Nephron progenitor cell (in vitro differentiated cells): ENCODE measurements at regions not wholly inside any gene's neighbourhood (a gene's known extent, or its start where the extent isn't known, plus 50 kb on each side); places are given as distances from the start of the nearest gene placed in this dataset.

Experiments used
- DNase-seq: peaks from one replicate; pipeline ENCODE4 v3.0.0; 2021
- H3K27ac Mint-ChIP-seq: 2 replicates; pipeline ENCODE4 v1.8.0; 2021; ENCODE audit warnings: mild to moderate bottlenecking, moderate library complexity, mixed read lengths
- H3K27me3 Mint-ChIP-seq: 2 replicates; pipeline ENCODE4 v1.8.0; 2021; ENCODE audit warnings: mild to moderate bottlenecking, low read depth, mixed read lengths; ENCODE audit not compliant: poor library complexity
- H3K36me3 Mint-ChIP-seq: 2 replicates; pipeline ENCODE4 v1.8.0; 2021; ENCODE audit warnings: low read depth, mixed read lengths
- H3K4me1 Mint-ChIP-seq: 2 replicates; pipeline ENCODE4 v1.8.0; 2021; ENCODE audit warnings: mixed read lengths
- H3K4me3 Mint-ChIP-seq: 2 replicates; pipeline ENCODE4 v1.8.0; 2021; ENCODE audit warnings: mild to moderate bottlenecking, moderate library complexity, mixed read lengths
- H3K9me3 Mint-ChIP-seq: 2 replicates; pipeline ENCODE4 v1.8.0; 2021; ENCODE audit warnings: mild to moderate bottlenecking, moderate library complexity, mixed read lengths
- TF ChIP-seq, protein P1 (sequence below): fragments of 200-600 bp; sonication (generic); IDR thresholded peaks from 2 replicates; pipeline ENCODE4 v1.5.0; 2021; ENCODE audit warnings: antibody characterized with exemption

DNA sequence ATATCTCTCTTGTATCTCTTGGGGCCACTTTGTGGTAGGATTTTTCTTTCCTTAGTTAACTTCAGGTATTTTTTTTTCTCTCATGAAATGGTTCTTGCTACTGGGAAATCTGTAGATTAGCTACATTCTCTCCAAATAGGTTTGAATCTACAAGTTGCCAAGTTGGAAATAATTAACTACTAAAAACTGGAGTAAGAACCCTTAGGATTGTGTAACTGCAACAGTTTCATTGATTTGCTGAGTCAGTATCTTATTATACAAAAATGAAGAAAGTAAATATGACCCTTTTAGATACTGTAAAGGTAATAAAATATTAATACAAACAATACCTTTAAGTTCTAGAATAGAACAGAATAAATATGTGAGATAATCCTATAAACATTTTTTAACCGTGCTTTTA, 327.9 kb downstream of the CXXC4 start:
- TF ChIP-seq, protein P1, sequence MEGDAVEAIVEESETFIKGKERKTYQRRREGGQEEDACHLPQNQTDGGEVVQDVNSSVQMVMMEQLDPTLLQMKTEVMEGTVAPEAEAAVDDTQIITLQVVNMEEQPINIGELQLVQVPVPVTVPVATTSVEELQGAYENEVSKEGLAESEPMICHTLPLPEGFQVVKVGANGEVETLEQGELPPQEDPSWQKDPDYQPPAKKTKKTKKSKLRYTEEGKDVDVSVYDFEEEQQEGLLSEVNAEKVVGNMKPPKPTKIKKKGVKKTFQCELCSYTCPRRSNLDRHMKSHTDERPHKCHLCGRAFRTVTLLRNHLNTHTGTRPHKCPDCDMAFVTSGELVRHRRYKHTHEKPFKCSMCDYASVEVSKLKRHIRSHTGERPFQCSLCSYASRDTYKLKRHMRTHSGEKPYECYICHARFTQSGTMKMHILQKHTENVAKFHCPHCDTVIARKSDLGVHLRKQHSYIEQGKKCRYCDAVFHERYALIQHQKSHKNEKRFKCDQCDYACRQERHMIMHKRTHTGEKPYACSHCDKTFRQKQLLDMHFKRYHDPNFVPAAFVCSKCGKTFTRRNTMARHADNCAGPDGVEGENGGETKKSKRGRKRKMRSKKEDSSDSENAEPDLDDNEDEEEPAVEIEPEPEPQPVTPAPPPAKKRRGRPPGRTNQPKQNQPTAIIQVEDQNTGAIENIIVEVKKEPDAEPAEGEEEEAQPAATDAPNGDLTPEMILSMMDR, result no peak
- no peaks in the 10 kb centered on the region for H3K36me3 Mint-ChIP-seq
- H3K9me3 Mint-ChIP-seq, result no peaks in the 10 kb centered on the region
- no peak overlapping the region for H3K4me3 Mint-ChIP-seq
- no peaks in the 10 kb centered on the region for H3K27me3 Mint-ChIP-seq
- no peak for DNase-seq
- H3K4me1 Mint-ChIP-seq, result no peaks in the 10 kb centered on the region
- no peak overlapping the region for H3K27ac Mint-ChIP-seq

GRCh38 chr4:104163820-104164219, 330.9 kb downstream of the CXXC4 start:
- Mint-ChIP-seq H3K4me1 (no peaks in the 10 kb centered on the region), H3K4me3 (no peak overlapping the region), H3K9me3 (no peaks in the 10 kb centered on the region), H3K36me3 (no peaks in the 10 kb centered on the region), H3K27me3 (no peaks in the 10 kb centered on the region), H3K27ac (no peak overlapping the region)
- TF ChIP-seq, protein P1, result no peak
- no peak for DNase-seq

- no peak for DNase-seq
- Mint-ChIP-seq H3K36me3 (no peaks in the 10 kb centered on the region), H3K4me3 (no peak overlapping the region), H3K4me1 (no peaks in the 10 kb centered on the region), H3K9me3 (no peaks in the 10 kb centered on the region), H3K27me3 (peaks cover 5% of the 10 kb centered on the region), H3K27ac (no peak overlapping the region)
- TF ChIP-seq, protein P1, result no peak
Observed at GRCh38 chr4:104146048-104146447, 348.6 kb downstream of the CXXC4 start.

DNA sequence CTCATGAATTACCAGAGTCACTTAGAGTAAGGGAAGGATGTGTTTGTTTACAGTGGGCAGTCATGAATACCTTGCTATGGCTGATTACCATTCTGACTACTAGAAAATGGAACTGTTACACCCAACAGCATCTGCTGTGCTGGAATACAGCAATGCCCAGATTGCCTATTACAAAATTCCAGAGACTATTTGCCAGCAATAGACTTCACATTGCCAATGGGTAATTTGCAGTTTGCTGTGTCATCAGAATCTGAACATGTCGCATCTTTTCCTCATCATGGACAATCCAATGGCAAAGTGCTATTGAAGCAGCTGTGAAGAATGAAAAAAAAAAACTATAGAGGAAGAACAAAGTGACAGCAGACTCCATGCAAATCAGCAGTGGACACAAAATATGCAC, 356.6 kb downstream of the CXXC4 start:
- TF ChIP-seq, protein P1, result no peak
- no peaks in the 10 kb centered on the region for H3K36me3 Mint-ChIP-seq
- H3K4me3 Mint-ChIP-seq, result no peak overlapping the region
- no peak overlapping the region for H3K27ac Mint-ChIP-seq
- H3K27me3 Mint-ChIP-seq, result peaks cover 5% of the 10 kb centered on the region
- DNase-seq, result no peak
- peaks cover 7% of the 10 kb centered on the region for H3K9me3 Mint-ChIP-seq
- no peaks in the 10 kb centered on the region for H3K4me1 Mint-ChIP-seq

DNA sequence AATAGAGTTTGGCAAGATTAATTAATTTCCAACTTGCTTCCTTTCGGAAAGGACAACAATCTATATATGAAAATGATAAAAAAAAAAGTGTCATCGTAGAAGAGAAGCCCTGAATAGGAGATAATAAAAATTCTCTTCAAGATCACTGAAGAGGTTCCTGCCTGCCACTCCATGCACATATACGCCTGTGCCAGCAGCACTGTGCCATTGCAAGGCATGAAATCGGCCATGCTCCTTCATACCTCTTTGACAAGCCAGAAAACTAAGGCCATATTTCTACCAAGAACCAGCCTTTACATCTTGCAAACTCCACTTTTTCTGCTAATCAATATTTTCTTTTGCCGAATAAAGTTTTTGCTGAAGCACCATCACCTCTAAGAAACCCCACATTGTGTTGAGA, 365.5 kb downstream of the CXXC4 start:
- TF ChIP-seq, protein P1, result no peak
- H3K36me3 Mint-ChIP-seq, result no peaks in the 10 kb centered on the region
- no peak overlapping the region for H3K27ac Mint-ChIP-seq
- no peaks in the 10 kb centered on the region for H3K27me3 Mint-ChIP-seq
- no peak for DNase-seq
- no peaks in the 10 kb centered on the region for H3K4me1 Mint-ChIP-seq
- no peak overlapping the region for H3K4me3 Mint-ChIP-seq
- H3K9me3 Mint-ChIP-seq, result no peaks in the 10 kb centered on the region

- no peak for DNase-seq
- Mint-ChIP-seq H3K4me3 (no peak overlapping the region), H3K4me1 (no peaks in the 10 kb centered on the region), H3K27me3 (no peaks in the 10 kb centered on the region), H3K9me3 (no peaks in the 10 kb centered on the region), H3K36me3 (no peaks in the 10 kb centered on the region), H3K27ac (no peak overlapping the region)
- TF ChIP-seq, protein P1, result no peak
Observed at GRCh38 chr4:104128850-104129213, 365.9 kb downstream of the CXXC4 start.
